OCI-LY7 (cell line): ENCODE measurements at regions not wholly inside any gene's neighbourhood (a gene's known extent, or its start where the extent isn't known, plus 50 kb on each side); places are given as distances from the start of the nearest gene placed in this dataset.

Experiments used
- CTCF ChIP-seq: fragments of 200-600 bp; sonication (generic); conservative IDR thresholded peaks from 2 replicates; pipeline ENCODE4 v1.5.1; 2014; ENCODE audit warnings: mild to moderate bottlenecking, antibody characterized with exemption, low read length, moderate library complexity, mixed read lengths
- EZH2phosphoT487 ChIP-seq: fragments of 200-600 bp; sonication (generic); IDR thresholded peaks from 2 replicates; pipeline ENCODE4 v1.6.1; 2018; ENCODE audit warnings: low read depth, borderline replicate concordance, mild to moderate bottlenecking, mixed run types, antibody characterized with exemption, low read length, moderate library complexity, mixed read lengths

- TF ChIP-seq CTCF, result no peak
- TF ChIP-seq EZH2phosphoT487, result no peak
Measured at GRCh38 chr5:143987264-143987663, 175.3 kb downstream of the HMHB1 start.
